Ectodermal cell (in vitro differentiated cells): ENCODE measurements at regions not wholly inside any gene's neighbourhood (a gene's known extent, or its start where the extent isn't known, plus 50 kb on each side); places are given as distances from the start of the nearest gene placed in this dataset.
"Not testable (repeated sequence)": the region's sequence is repeated elsewhere in the genome, so short reads cannot be mapped to it uniquely, and the experiment has no call there.

ENCODE experiments used
- H3K27ac ChIP-seq: 2 replicates; pipeline ENCODE4 v1.7.0; 2013; ENCODE audit warnings: mild to moderate bottlenecking, low read depth, low read length; ENCODE audit not compliant: insufficient read depth, poor library complexity, severe bottlenecking
- H3K27me3 ChIP-seq: 2 replicates; pipeline ENCODE4 v1.7.0; 2013; ENCODE audit warnings: mild to moderate bottlenecking, low read length; ENCODE audit not compliant: insufficient read depth, control insufficient read depth, poor library complexity, severe bottlenecking
- H3K36me3 ChIP-seq: one replicate; pipeline ENCODE4 v1.7.0; 2013; ENCODE audit warnings: low read length; ENCODE audit not compliant: control insufficient read depth, insufficient read depth
- H3K4me1 ChIP-seq: one replicate; pipeline ENCODE4 v1.7.0; 2013; ENCODE audit warnings: low read length; ENCODE audit not compliant: control insufficient read depth, insufficient read depth
- H3K4me3 ChIP-seq: 2 replicates; pipeline ENCODE4 v1.7.0; 2013; ENCODE audit warnings: low read depth, low read length, control low read depth; ENCODE audit not compliant: insufficient read depth
- H3K9me3 ChIP-seq: 2 replicates; pipeline ENCODE4 v1.7.0; 2013; ENCODE audit warnings: mild to moderate bottlenecking, low read length, moderate library complexity; ENCODE audit not compliant: control insufficient read depth
- WGBS, 2 experiments: methylation state at CpG; one replicate each; pipeline ENCODE4 v1.1.7; 2013; ENCODE audit warnings: missing lambda C conversion rate in 2 of 2; 5-methylcytosine and 5-hydroxymethylcytosine counted together

DNA sequence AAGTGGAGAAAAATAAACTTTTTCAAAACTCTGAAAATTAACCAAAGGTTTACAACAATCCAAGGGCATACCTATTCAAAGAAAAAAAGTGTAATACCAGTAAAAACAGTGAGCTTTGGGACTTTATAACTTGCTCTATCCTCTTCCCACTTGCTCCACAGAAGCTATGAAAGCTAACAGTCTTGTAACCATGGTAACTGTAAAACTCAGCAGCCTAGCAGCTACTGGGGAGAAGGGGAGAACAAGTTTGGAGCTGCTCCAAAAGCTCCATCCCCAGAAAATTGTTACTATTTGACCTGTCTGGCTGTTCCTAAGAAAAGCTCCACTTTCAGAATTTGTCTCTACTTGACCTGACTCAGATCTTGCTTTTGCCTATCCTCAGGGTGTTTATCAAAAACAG, 191.5 kb downstream of the OTUD1 start:
- H3K36me3 ChIP-seq, result no peaks in the 10 kb centered on the region
- no peaks in the 10 kb centered on the region for H3K9me3 ChIP-seq
- H3K27me3 ChIP-seq, result no peaks in the 10 kb centered on the region
- H3K27ac ChIP-seq, result no peak overlapping the region
- no peak overlapping the region for H3K4me3 ChIP-seq
- peaks cover 5% of the 10 kb centered on the region for H3K4me1 ChIP-seq

- H3K9me3 ChIP-seq, result no peaks in the 10 kb centered on the region
- H3K4me1 ChIP-seq, result peaks cover 5% of the 10 kb centered on the region
- H3K27ac ChIP-seq, result no peak overlapping the region
- H3K36me3 ChIP-seq, result no peaks in the 10 kb centered on the region
- H3K4me3 ChIP-seq, result no peak overlapping the region
- H3K27me3 ChIP-seq, result no peaks in the 10 kb centered on the region
- WGBS, 2 experiments, result 53 to 55% methylated on average over 3 of the region's 3 CpGs
Observed at GRCh38 chr10:23630885-23631284, 192.0 kb downstream of the OTUD1 start.

DNA sequence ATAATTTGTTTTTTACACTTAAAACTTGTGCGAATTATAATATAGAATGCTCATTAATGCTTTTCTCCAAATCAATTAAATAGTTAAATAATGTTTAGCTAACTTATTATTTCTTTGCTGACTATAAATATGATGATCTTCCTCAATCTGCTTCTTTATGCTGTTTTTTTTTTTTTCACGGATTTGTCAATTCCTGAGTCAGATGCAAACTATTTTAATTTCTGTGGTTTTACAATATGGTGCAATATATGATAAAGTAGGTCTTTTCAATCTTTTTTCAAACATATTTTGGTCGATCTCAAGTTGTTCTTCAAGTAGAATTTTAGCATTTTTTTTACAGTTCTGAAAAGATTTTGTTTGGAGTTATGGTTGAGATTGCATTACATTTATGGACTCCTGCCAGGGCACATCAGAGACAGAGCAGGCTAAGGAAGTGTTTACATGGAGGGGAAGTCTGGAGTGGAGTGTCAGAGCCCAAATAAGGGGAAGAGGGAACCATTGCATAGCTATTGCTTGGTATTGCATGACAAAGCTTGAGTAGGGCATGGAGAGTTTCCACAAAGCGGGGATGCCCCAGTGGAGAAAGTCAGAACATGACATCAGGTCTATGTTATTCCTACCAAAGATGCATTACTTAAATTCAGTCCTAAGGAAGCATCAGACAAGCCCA, 204.4 kb downstream of the OTUD1 start:
- Histone ChIP-seq H3K27ac (no peak overlapping the region), H3K27me3 (no peaks in the 10 kb centered on the region), H3K9me3 (no peaks in the 10 kb centered on the region), H3K4me1 (no peaks in the 10 kb centered on the region), H3K36me3 (no peaks in the 10 kb centered on the region), H3K4me3 (no peak overlapping the region)
- 82 to 89% methylated on average over 2 to 3 of the region's 4 CpGs for WGBS, 2 experiments

- no peaks in the 10 kb centered on the region for H3K27me3 ChIP-seq
- no peak overlapping the region for H3K4me3 ChIP-seq
- 81 to 83% methylated on average over 2 of the region's 2 CpGs for WGBS, 2 experiments
- H3K36me3 ChIP-seq, result no peaks in the 10 kb centered on the region
- no peak overlapping the region for H3K27ac ChIP-seq
- H3K9me3 ChIP-seq, result no peaks in the 10 kb centered on the region
- H3K4me1 ChIP-seq, result no peaks in the 10 kb centered on the region
Observed at GRCh38 chr10:23648618-23649017, 209.7 kb downstream of the OTUD1 start.

DNA sequence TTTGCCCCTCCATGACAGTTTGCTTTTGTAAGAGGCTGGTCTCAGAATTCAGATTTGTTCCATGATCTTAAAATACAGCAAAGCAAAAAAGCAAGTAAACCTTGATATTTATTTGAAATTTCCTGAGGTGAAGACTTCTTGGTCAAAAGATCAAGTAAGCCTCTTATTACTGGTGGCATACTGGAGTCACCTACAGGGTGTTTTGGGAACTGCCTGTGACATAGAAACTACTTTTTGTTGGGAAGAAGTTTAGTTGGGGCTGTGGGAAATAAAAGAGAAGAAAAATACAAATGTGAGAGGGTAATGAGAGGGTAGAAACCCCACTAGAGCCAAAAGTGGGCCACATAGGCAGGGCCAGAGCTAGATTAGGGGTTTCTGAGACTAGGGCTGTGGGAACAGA, 217.9 kb downstream of the OTUD1 start:
- Histone ChIP-seq H3K27ac (no peak overlapping the region), H3K36me3 (no peaks in the 10 kb centered on the region), H3K4me1 (no peaks in the 10 kb centered on the region), H3K4me3 (no peak overlapping the region), H3K27me3 (no peaks in the 10 kb centered on the region), H3K9me3 (no peaks in the 10 kb centered on the region)

GRCh38 chr10:23657677-23658076, 218.8 kb downstream of the OTUD1 start:
- Histone ChIP-seq H3K4me1 (no peaks in the 10 kb centered on the region), H3K9me3 (no peaks in the 10 kb centered on the region), H3K27ac (no peak overlapping the region), H3K27me3 (no peaks in the 10 kb centered on the region), H3K36me3 (no peaks in the 10 kb centered on the region), H3K4me3 (no peak overlapping the region)

DNA sequence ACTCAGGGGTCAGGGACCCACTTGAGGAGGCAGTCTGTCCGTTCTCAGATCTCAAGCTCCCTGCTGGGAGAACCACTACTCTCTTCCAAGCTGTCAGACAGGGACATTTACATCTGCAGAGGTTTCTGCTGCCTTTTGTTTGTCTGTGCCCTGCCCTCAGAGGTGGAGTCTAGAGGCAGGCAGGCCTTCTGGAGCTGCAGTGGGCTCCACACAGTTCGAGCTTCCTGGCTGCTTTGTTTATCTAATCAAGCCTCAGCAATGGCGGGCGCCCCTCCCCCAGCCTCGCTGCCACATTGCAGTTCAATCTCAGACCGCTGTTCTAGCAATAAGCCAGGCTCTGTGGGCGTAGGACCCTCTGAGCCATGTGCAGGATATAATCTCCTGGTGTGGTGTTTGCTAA, 233.0 kb downstream of the OTUD1 start:
- not testable (repeated sequence) for H3K9me3 ChIP-seq, H3K4me3 ChIP-seq, H3K27ac ChIP-seq, H3K4me1 ChIP-seq, H3K27me3 ChIP-seq, H3K36me3 ChIP-seq
- WGBS, 2 experiments, result 37 to 38% methylated on average over 7 of the region's 7 CpGs

DNA sequence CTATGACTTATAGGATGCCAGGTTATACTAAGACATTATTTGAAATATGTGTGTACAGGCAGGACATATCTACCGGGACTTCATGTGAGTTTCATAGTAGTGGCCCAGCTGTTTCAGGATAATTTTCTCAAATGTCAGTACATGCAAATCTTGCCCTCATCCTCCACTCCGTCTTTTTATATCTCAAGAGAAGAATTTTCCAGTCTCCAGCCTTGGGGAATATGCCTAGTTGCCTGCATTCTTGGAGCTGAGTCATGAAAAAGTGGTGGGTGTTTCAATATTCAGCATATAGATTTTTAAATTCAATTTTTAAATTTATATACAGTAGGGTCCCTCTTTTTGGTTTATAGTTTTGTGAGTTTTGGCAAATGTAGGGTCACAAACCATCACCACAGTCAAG, 236.7 kb downstream of the OTUD1 start:
- Histone ChIP-seq H3K27ac (no peak overlapping the region), H3K27me3 (no peaks in the 10 kb centered on the region), H3K4me3 (no peak overlapping the region), H3K4me1 (no peaks in the 10 kb centered on the region), H3K9me3 (no peaks in the 10 kb centered on the region), H3K36me3 (no peaks in the 10 kb centered on the region)
- 92 to 98% methylated on average over 2 of the region's 2 CpGs for WGBS, 2 experiments

DNA sequence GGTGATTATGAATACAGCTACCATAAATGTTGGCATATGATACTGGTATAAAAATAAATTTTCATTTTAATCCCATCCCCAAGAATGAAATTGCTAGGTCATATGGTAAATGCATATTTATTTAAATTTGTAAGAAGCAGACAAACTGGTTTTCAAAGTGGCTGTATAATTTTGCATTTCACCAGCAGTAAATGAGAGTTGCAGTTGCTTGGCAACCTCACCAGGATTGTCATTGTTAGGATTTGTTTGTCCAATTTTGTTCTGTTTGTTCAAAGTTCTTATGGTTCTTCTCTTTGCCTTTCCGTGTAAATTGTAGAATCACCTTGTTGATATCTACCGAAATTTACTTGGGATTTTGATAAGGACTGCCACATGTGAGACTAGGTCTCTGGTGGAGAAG, 237.4 kb downstream of the OTUD1 start:
- Histone ChIP-seq H3K9me3 (no peaks in the 10 kb centered on the region), H3K27me3 (no peaks in the 10 kb centered on the region), H3K27ac (no peak overlapping the region), H3K4me3 (no peak overlapping the region), H3K4me1 (no peaks in the 10 kb centered on the region), H3K36me3 (no peaks in the 10 kb centered on the region)
- 93 to 96% methylated on average over 2 of the region's 2 CpGs for WGBS, 2 experiments

DNA sequence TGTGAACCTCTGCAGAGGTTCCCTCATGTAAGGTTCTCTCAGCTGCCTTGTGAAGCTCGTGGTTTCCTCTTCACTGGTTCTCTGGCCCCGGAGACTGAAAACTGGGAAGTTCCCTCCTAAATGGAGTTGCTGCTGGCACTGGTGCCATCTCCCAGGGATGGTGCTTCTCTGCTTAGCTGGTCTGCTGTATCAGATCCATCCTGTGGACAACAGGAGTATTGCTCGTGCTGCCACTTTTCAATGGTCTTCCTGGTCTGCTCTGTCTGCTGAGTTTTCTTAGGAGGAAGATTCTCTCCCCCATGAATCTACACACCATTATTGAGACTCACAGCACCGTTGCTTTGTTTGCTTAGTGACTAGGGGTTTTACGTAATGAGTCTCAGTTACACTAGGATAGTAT, 247.8 kb downstream of the OTUD1 start:
- Histone ChIP-seq H3K4me3 (no peak overlapping the region), H3K27me3 (peaks cover 25% of the 10 kb centered on the region), H3K9me3 (no peaks in the 10 kb centered on the region), H3K36me3 (no peaks in the 10 kb centered on the region), H3K4me1 (no peaks in the 10 kb centered on the region), H3K27ac (no peak overlapping the region)
- WGBS, 2 experiments, result 88 to 91% methylated on average over 5 of the region's 5 CpGs

DNA sequence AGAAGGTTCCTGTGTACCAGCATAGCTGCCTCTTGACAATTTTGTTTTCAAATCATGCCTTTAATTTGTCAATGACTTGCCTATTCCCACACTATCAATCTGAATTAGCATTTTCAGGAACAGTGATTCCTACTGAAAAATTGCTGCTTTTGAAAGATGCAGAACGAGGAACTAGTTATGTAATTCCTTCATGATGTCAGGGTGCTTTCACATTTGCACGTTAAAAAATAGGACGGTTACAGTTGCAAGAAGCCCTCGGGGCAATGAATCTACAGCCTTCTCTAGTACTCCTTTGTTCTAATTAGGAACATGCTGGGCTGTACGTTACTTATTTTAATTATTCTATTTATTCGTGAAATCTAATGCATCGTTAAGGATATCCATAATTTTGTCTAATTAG, 253.9 kb downstream of the OTUD1 start:
- Histone ChIP-seq H3K27me3 (peaks cover 86% of the 10 kb centered on the region), H3K4me3 (no peak overlapping the region)
- WGBS, 2 experiments, result 40 to 53% methylated on average over 4 to 6 of the region's 7 CpGs

More for the DNA sequence above, 253.9 kb downstream of the OTUD1 start:
- Histone ChIP-seq H3K9me3 (no peaks in the 10 kb centered on the region), H3K4me1 (peaks cover 8% of the 10 kb centered on the region), H3K36me3 (no peaks in the 10 kb centered on the region), H3K27ac (no peak overlapping the region)
